A549 (cell line): ENCODE measurements at regions not wholly inside any gene's neighbourhood (a gene's known extent, or its start where the extent isn't known, plus 50 kb on each side); places are given as distances from the start of the nearest gene placed in this dataset.
"Not testable (repeated sequence)": the region's sequence is repeated elsewhere in the genome, so short reads cannot be mapped to it uniquely, and the experiment has no call there.

Experiments used
- ATAC-seq, 2 experiments: fragments of 200-7000 bp in 1 of 2; fragments of >200 bp in 1 of 2; cut with Nextera tagmentation in 1 of 2; cut with Tn5 transposase in 1 of 2; 3 replicates each; pipeline versions ENCODE4 v1.8.0 to v1.9.1; 2018 to 2020; ENCODE audit warnings: mild to moderate bottlenecking in 1 of 2, moderate library complexity in 1 of 2
- CTCF ChIA-PET: fragments of 300-600 bp; sonication (Branson Sonifier 250); formaldehyde crosslinking; extraction: SDS; loops from one replicate; lab custom pipeline; 2021; ENCODE audit warnings: antibody characterized with exemption, inconsistent platforms; lab: Yijun Ruan, JAX
- POLR2A ChIA-PET: fragments of 350-600 bp; formaldehyde crosslinking; extraction: SDS; loops from one replicate; lab custom pipeline; 2021; ENCODE audit warnings: antibody characterized with exemption, inconsistent platforms; lab: Yijun Ruan, JAX
- DNase-seq, 2 experiments: peaks; one replicate each; pipeline versions ENCODE4 v3.0.0 to v3.0.0-alpha.2; 2011 to 2016; ENCODE audit warnings: low read depth in 1 of 2, low spot score in 1 of 2
- FAIRE-seq: peaks from 2 replicates; lab custom pipeline; 2011; peaks lifted over from hg19 to GRCh38; lab: Jason Lieb, UNC
- H3K27ac ChIP-seq, 2 experiments: fragments of >200 bp; sonication (Bioruptor Twin); formaldehyde crosslinking; 3 replicates each; pipeline ENCODE4 v1.5.1; 2016 to 2017
- H3K4me1 ChIP-seq: fragments of >200 bp; sonication (Bioruptor Twin); formaldehyde crosslinking; 3 replicates; pipeline ENCODE4 v1.6.1; 2016
- H3K4me2 ChIP-seq: fragments of >200 bp; sonication (Bioruptor Twin); formaldehyde crosslinking; 3 replicates; pipeline ENCODE4 v1.6.1; 2016
- H3K4me3 ChIP-seq: fragments of >200 bp; sonication (Bioruptor Twin); formaldehyde crosslinking; 3 replicates; pipeline ENCODE4 v1.5.1; 2016
- H3K9me3 ChIP-seq: fragments of >200 bp; sonication (Bioruptor Twin); formaldehyde crosslinking; 3 replicates; pipeline ENCODE4 v1.6.1; 2016
- BCL3 ChIP-seq: fragments of >200 bp; sonication (Bioruptor Twin); formaldehyde crosslinking; IDR thresholded peaks from 3 replicates; pipeline ENCODE4 v1.6.1; 2016
- BHLHE40 ChIP-seq: IDR thresholded peaks from 2 replicates; pipeline ENCODE4 v1.6.1; 2012; ENCODE audit warnings: low read depth, low read length, inconsistent platforms
- CBX2 ChIP-seq: fragments of 200-600 bp; sonication (generic); IDR thresholded peaks from 2 replicates; pipeline ENCODE4 v1.6.1; 2016; ENCODE audit warnings: low read depth, mild to moderate bottlenecking, borderline replicate concordance
- CEBPB ChIP-seq, 2 experiments: fragments of >200 bp in 1 of 2; sonication (Bioruptor Twin) in 1 of 2; formaldehyde crosslinking in 1 of 2; IDR thresholded peaks; 2 replicates each; pipeline ENCODE4 v1.6.1; 2012 to 2016
- CHD2 ChIP-seq: fragments of 150-350 bp; IDR thresholded peaks from 2 replicates; pipeline ENCODE4 v1.6.1; 2014; ENCODE audit warnings: low read length; ENCODE audit not compliant: partially characterized antibody
- CHD4 ChIP-seq: fragments of 200-600 bp; sonication (generic); IDR thresholded peaks from 2 replicates; pipeline ENCODE4 v1.6.1; 2016; ENCODE audit warnings: antibody characterized with exemption, mild to moderate bottlenecking, borderline replicate concordance
- EHF ChIP-seq: fragments of 250-450 bp; sonication (Bioruptor Pico); IDR thresholded peaks from 2 replicates; pipeline ENCODE4 v1.5.0; 2020; ENCODE audit warnings: mild to moderate bottlenecking
- EHMT2 ChIP-seq: fragments of 200-600 bp; sonication (generic); IDR thresholded peaks from 2 replicates; pipeline ENCODE4 v1.6.1; 2016; ENCODE audit warnings: antibody characterized with exemption, low read depth, mild to moderate bottlenecking, moderate library complexity
- ESRRA ChIP-seq: fragments of 150-350 bp; IDR thresholded peaks from 2 replicates; pipeline ENCODE4 v1.6.1; 2014; ENCODE audit warnings: mild to moderate bottlenecking, low read length, borderline replicate concordance
- HDAC2 ChIP-seq: fragments of 200-600 bp; sonication (generic); IDR thresholded peaks from 2 replicates; pipeline ENCODE4 v1.6.1; 2016
- KDM5A ChIP-seq: fragments of 200-600 bp; sonication (generic); IDR thresholded peaks from 2 replicates; pipeline ENCODE4 v1.6.1; 2016; ENCODE audit warnings: antibody characterized with exemption, mild to moderate bottlenecking
- MAZ ChIP-seq: fragments of 150-350 bp; IDR thresholded peaks from 2 replicates; pipeline ENCODE4 v1.6.1; 2014; ENCODE audit warnings: antibody characterized with exemption, low read depth, low read length, borderline replicate concordance
- MYC ChIP-seq: IDR thresholded peaks from 2 replicates; pipeline ENCODE4 v1.6.1; 2012; ENCODE audit warnings: mild to moderate bottlenecking, inconsistent platforms, low read length, improper control_type of control experiment, borderline replicate concordance
- NFE2L2 ChIP-seq: fragments of 150-350 bp; conservative IDR thresholded peaks from 2 replicates; pipeline ENCODE4 v1.6.1; 2014; ENCODE audit warnings: low read length
- NPAS2 ChIP-seq: fragments of 250-450 bp; sonication (Bioruptor Pico); IDR thresholded peaks from 2 replicates; pipeline ENCODE4 v1.8.0; 2022; ENCODE audit warnings: mild to moderate bottlenecking, moderate library complexity, borderline replicate concordance
- PHF8 ChIP-seq: fragments of 200-600 bp; sonication (generic); IDR thresholded peaks from 2 replicates; pipeline ENCODE4 v1.6.1; 2016; ENCODE audit warnings: low read depth, mild to moderate bottlenecking, antibody characterized with exemption, moderate library complexity, borderline replicate concordance
- RNF2 ChIP-seq: fragments of 200-600 bp; sonication (generic); IDR thresholded peaks from 2 replicates; pipeline ENCODE4 v1.6.1; 2016; ENCODE audit warnings: low read depth, mild to moderate bottlenecking, antibody characterized with exemption, moderate library complexity, borderline replicate concordance
- SMC3 ChIP-seq: fragments of >200 bp; sonication (Bioruptor Twin); formaldehyde crosslinking; IDR thresholded peaks from 3 replicates; pipeline ENCODE4 v1.6.1; 2018; ENCODE audit warnings: inconsistent platforms
- SREBF2 ChIP-seq: fragments of 450-650 bp; IDR thresholded peaks from 2 replicates; pipeline ENCODE4 v1.6.1; 2014; ENCODE audit warnings: mild to moderate bottlenecking, moderate library complexity
- TFCP2L1 ChIP-seq: fragments of 250-450 bp; sonication (Bioruptor Pico); IDR thresholded peaks from 2 replicates; pipeline ENCODE4 v1.5.0; 2021; ENCODE audit warnings: mild to moderate bottlenecking
- TP53 ChIP-seq: fragments of 250-450 bp; sonication (Bioruptor Pico); IDR thresholded peaks from 2 replicates; pipeline ENCODE4 v1.5.0; 2021; ENCODE audit warnings: mild to moderate bottlenecking, moderate library complexity
- ZC3H11A ChIP-seq: fragments of 450-650 bp; IDR thresholded peaks from 2 replicates; pipeline ENCODE4 v1.6.1; 2014; ENCODE audit warnings: antibody characterized with exemption, mild to moderate bottlenecking
- ZFP36 ChIP-seq: fragments of 450-650 bp; IDR thresholded peaks from 2 replicates; pipeline ENCODE4 v1.6.1; 2014; ENCODE audit warnings: borderline replicate concordance; ENCODE audit not compliant: partially characterized antibody
- WGBS: methylation state at CpG from one replicate; pipeline ENCODE4 v1.1.6; 2017; ENCODE audit errors: missing lambda C conversion rate; 5-methylcytosine and 5-hydroxymethylcytosine counted together
- TF ChIP-seq, protein P1 (sequence below): IDR thresholded peaks from 2 replicates; pipeline ENCODE4 v1.6.1; 2012
- TF ChIP-seq, protein P2 (sequence below): fragments of 450-650 bp; IDR thresholded peaks from 2 replicates; pipeline ENCODE4 v1.6.1; 2014; ENCODE audit warnings: antibody characterized with exemption

DNA sequence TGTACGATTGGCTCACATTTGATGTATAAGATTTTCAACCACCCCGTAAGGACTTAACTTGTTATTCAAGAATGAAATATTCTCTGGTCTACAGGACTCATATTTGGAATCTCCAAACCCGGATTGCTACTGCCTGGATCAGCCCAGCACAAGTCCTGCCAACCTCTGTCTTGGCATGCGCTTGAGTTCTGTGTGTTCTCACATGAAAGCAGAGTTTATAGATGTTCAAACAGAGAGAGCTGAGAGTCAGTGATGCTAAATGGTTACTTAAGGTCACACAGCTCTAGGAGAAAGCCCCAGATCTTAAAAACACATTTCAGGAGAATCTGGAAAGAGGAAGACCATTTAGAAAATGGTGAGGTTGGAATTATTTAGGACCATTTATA lies 268.0 kb upstream of the TBL1XR1 start:
- H3K9me3 ChIP-seq, result no peaks in the 10 kb centered on the region
- no peak overlapping the region for H3K4me2 ChIP-seq
- no peak for FAIRE-seq
- no peak for TF ChIP-seq MYC
- no peak for TF ChIP-seq NPAS2
- TF ChIP-seq BHLHE40, result no peak
- TF ChIP-seq SREBF2, result no peak
- TF ChIP-seq CEBPB (IDR thresholded peaks at IDR 0.05), result no peak
- TF ChIP-seq CHD4, result no peak
- no peak for TF ChIP-seq ZFP36
- TF ChIP-seq HDAC2, result no peak
- TF ChIP-seq CBX2, result no peak
- TF ChIP-seq, protein P1, sequence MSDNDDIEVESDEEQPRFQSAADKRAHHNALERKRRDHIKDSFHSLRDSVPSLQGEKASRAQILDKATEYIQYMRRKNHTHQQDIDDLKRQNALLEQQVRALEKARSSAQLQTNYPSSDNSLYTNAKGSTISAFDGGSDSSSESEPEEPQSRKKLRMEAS, result no peak
- no peak for TF ChIP-seq SMC3
- no peak for ATAC-seq
- no peak for DNase-seq
- no peak overlapping the region for H3K4me3 ChIP-seq
- H3K4me1 ChIP-seq, result no peaks in the 10 kb centered on the region
- ChIA-PET POLR2A (no interaction called here), CTCF (no interaction called here)
- no peak overlapping the region for H3K27ac ChIP-seq
- 92% methylated on average over 4 of the region's 4 CpGs for WGBS

GRCh38 chr3:177466074-177466473 lies 268.8 kb upstream of the TBL1XR1 start:
- ATAC-seq, result no peak
- Histone ChIP-seq H3K27ac (no peak overlapping the region), H3K4me1 (no peaks in the 10 kb centered on the region), H3K4me3 (no peak overlapping the region), H3K9me3 (no peaks in the 10 kb centered on the region), H3K4me2 (no peak overlapping the region)
- 87% methylated on average over 4 of the region's 4 CpGs for WGBS
- POLR2A ChIA-PET, result no interaction called here
- CTCF ChIA-PET, result no interaction called here
- no peak for TF ChIP-seq EHF (CRISPR knock-in tag)
- TF ChIP-seq ZFP36, result no peak
- TF ChIP-seq KDM5A, result no peak
- TF ChIP-seq EHMT2, result no peak
- TF ChIP-seq, protein P2, sequence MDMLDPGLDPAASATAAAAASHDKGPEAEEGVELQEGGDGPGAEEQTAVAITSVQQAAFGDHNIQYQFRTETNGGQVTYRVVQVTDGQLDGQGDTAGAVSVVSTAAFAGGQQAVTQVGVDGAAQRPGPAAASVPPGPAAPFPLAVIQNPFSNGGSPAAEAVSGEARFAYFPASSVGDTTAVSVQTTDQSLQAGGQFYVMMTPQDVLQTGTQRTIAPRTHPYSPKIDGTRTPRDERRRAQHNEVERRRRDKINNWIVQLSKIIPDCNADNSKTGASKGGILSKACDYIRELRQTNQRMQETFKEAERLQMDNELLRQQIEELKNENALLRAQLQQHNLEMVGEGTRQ, result no peak
- DNase-seq, result no peak
- FAIRE-seq, result no peak

DNA sequence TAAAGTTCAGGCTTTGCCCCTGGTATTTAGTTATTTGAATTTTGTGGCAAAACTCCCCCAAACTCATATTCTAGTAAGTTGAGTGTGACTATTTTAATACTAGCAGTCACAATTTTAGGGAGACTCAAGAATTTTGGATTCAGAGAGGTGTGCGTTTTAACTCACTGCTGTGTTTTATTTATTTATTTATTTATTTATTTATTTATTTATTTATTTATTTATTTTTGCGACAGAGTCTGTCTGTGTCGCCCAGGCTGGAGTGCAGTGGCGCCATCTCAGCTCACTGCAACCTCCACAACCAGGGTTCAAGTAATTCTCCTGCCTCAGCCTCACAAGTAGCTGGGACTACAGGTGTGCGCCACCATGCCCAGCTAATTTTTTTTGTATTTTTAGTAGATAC lies 269.3 kb upstream of the TBL1XR1 start:
- H3K4me2 ChIP-seq, CTCF ChIA-PET, ATAC-seq, H3K4me1 ChIP-seq, H3K9me3 ChIP-seq, H3K27ac ChIP-seq, DNase-seq, FAIRE-seq, POLR2A ChIA-PET, H3K4me3 ChIP-seq: not testable (repeated sequence)
- 87% methylated on average over 5 of the region's 5 CpGs for WGBS
- TF ChIP-seq ZC3H11A, result peak; percentile 66

GRCh38 chr3:177467247-177467985 lies 270.1 kb upstream of the TBL1XR1 start:
- ChIA-PET POLR2A (no interaction called here), CTCF (no interaction called here)
- no peaks in the 10 kb centered on the region for H3K4me1 ChIP-seq
- TF ChIP-seq MAZ, result no peak
- no peak for TF ChIP-seq CHD2
- no peak for TF ChIP-seq TP53 (CRISPR knock-in tag)
- TF ChIP-seq TFCP2L1 (CRISPR knock-in tag), result no peak
- no peak for TF ChIP-seq BCL3
- no peak for TF ChIP-seq ESRRA
- no peak for TF ChIP-seq RNF2
- no peak for TF ChIP-seq SREBF2
- no peak for TF ChIP-seq PHF8
- no peak for TF ChIP-seq NFE2L2
- TF ChIP-seq CHD4, result no peak
- DNase-seq, result no peak
- H3K4me3 ChIP-seq, result no peak overlapping the region
- H3K4me2 ChIP-seq, result no peak overlapping the region
- FAIRE-seq, result no peak
- no peaks in the 10 kb centered on the region for H3K9me3 ChIP-seq
- no peak for ATAC-seq
- no peak overlapping the region for H3K27ac ChIP-seq
- 93% methylated on average over 5 of the region's 5 CpGs for WGBS
